DOHH2 (cell line): ENCODE measurements at regions not wholly inside any gene's neighbourhood (a gene's known extent, or its start where the extent isn't known, plus 50 kb on each side); places are given as distances from the start of the nearest gene placed in this dataset.

Experiments used
- H3F3A ChIP-seq: fragments of 200-600 bp; sonication (generic), shearing (Covaris generic); 2 replicates; pipeline ENCODE4 v1.6.0; 2016; ENCODE audit warnings: antibody characterized with exemption, mild to moderate bottlenecking; ENCODE audit not compliant: control insufficient read depth, insufficient read depth
- H3K27ac ChIP-seq: fragments of 200-600 bp; sonication (generic); 2 replicates; pipeline ENCODE4 v1.5.1; 2014; ENCODE audit warnings: low read depth, mild to moderate bottlenecking, low read length, moderate library complexity
- H3K27me3 ChIP-seq: fragments of 200-600 bp; sonication (generic); 2 replicates; pipeline ENCODE4 v1.6.1; 2014; ENCODE audit warnings: mild to moderate bottlenecking, low read length, mixed read lengths; ENCODE audit not compliant: control insufficient read depth
- H3K36me3 ChIP-seq: fragments of 200-600 bp; sonication (generic); 2 replicates; pipeline ENCODE4 v1.6.1; 2014; ENCODE audit warnings: mild to moderate bottlenecking, low read length, moderate library complexity, mixed read lengths; ENCODE audit not compliant: control insufficient read depth
- H3K4me1 ChIP-seq: fragments of 200-600 bp; sonication (generic); 2 replicates; pipeline ENCODE4 v1.6.1; 2014; ENCODE audit warnings: mild to moderate bottlenecking, low read length, mixed read lengths; ENCODE audit not compliant: control insufficient read depth
- H3K4me2 ChIP-seq: fragments of 200-600 bp; sonication (generic); 2 replicates; pipeline ENCODE4 v1.6.0; 2014; ENCODE audit warnings: mild to moderate bottlenecking, low read length, moderate library complexity
- H3K4me3 ChIP-seq: fragments of 200-600 bp; sonication (generic); 2 replicates; pipeline ENCODE4 v1.5.1; 2014; ENCODE audit warnings: mild to moderate bottlenecking, low read length, mixed read lengths
- H3K79me2 ChIP-seq: fragments of 200-600 bp; sonication (generic); 2 replicates; pipeline ENCODE4 v1.6.1; 2014; ENCODE audit warnings: mild to moderate bottlenecking, low read length, mixed read lengths; ENCODE audit not compliant: control insufficient read depth
- H3K9me2 ChIP-seq: fragments of 200-600 bp; sonication (generic); replicated peaks from 2 replicates; pipeline ENCODE4 v1.6.1; 2014; ENCODE audit warnings: mild to moderate bottlenecking, low read length, mixed read lengths; ENCODE audit not compliant: control insufficient read depth
- H3K9me3 ChIP-seq: fragments of 200-600 bp; sonication (generic); 2 replicates; pipeline ENCODE4 v1.6.1; 2014; ENCODE audit warnings: antibody characterized with exemption, low read length, mixed read lengths; ENCODE audit not compliant: control insufficient read depth, insufficient read depth
- H4K20me1 ChIP-seq: fragments of 200-600 bp; sonication (generic); 2 replicates; pipeline ENCODE4 v1.6.0; 2014; ENCODE audit warnings: low read depth, mild to moderate bottlenecking, antibody characterized with exemption, low read length, moderate library complexity; ENCODE audit not compliant: control insufficient read depth, insufficient read depth
- EZH2phosphoT487 ChIP-seq: fragments of 200-600 bp; sonication (generic); IDR thresholded peaks from 2 replicates; pipeline ENCODE4 v1.6.1; 2017; ENCODE audit warnings: borderline replicate concordance, mild to moderate bottlenecking, antibody characterized with exemption, low read length, moderate library complexity, mixed read lengths
- TF ChIP-seq, protein P1 (sequence below): fragments of 200-600 bp; sonication (generic); IDR thresholded peaks from one replicate; pipeline ENCODE4 v1.5.1; 2014; ENCODE audit warnings: antibody characterized with exemption, mild to moderate bottlenecking, low read depth, low read length; ENCODE audit not compliant: poor library complexity, severe bottlenecking

DNA sequence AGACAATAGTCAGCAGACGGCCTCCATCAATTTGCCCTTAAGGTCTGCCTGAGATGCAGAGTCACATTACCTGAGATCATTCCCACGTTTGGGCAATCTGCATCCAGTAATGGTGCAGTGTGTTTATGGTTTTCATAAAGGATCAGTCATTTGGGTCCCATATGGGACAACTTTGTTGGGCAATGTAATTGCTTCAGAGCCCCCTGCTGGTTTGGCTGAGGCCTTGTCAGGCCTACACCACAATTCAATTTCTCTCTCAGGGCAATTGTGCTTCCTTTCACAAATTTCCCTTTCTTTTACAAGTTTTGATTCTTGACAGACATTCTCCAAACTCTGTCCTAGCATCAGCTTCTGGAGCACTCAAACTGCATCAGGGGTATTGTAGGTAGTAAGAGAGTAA, 191.2 kb upstream of the SSTR1 start:
- H3K27ac ChIP-seq, result no peak overlapping the region
- H3F3A ChIP-seq, result no peaks in the 10 kb centered on the region
- no peak overlapping the region for H3K4me3 ChIP-seq
- no peaks in the 10 kb centered on the region for H3K79me2 ChIP-seq
- no peaks in the 10 kb centered on the region for H3K27me3 ChIP-seq
- H4K20me1 ChIP-seq, result no peaks in the 10 kb centered on the region
- no peak for TF ChIP-seq EZH2phosphoT487
- TF ChIP-seq, protein P1, sequence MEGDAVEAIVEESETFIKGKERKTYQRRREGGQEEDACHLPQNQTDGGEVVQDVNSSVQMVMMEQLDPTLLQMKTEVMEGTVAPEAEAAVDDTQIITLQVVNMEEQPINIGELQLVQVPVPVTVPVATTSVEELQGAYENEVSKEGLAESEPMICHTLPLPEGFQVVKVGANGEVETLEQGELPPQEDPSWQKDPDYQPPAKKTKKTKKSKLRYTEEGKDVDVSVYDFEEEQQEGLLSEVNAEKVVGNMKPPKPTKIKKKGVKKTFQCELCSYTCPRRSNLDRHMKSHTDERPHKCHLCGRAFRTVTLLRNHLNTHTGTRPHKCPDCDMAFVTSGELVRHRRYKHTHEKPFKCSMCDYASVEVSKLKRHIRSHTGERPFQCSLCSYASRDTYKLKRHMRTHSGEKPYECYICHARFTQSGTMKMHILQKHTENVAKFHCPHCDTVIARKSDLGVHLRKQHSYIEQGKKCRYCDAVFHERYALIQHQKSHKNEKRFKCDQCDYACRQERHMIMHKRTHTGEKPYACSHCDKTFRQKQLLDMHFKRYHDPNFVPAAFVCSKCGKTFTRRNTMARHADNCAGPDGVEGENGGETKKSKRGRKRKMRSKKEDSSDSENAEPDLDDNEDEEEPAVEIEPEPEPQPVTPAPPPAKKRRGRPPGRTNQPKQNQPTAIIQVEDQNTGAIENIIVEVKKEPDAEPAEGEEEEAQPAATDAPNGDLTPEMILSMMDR, result peak; percentile 59
- peaks cover 28% of the 10 kb centered on the region for H3K9me3 ChIP-seq
- H3K36me3 ChIP-seq, result no peaks in the 10 kb centered on the region
- H3K4me1 ChIP-seq, result no peaks in the 10 kb centered on the region
- no peaks in the 10 kb centered on the region for H3K9me2 ChIP-seq
- no peak overlapping the region for H3K4me2 ChIP-seq

DNA sequence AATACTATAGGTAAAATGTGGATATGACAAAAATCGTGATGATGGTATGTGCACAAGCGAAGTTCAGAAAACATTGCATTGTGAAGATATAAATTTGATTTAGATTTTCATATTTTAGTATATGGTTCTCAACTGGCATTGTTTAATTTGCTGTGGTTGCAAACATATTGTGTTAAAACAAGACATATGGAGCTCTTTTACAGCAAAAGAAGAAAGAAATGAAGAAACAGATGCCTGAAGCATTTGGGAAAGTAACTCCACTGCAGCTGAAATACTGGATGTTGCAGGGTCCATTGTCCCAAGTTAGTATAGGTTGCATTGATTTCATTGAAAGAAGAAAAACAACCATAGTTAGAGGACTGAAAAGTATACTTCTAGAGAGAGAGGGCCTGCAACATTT, 185.8 kb upstream of the SSTR1 start:
- H3F3A ChIP-seq, result no peaks in the 10 kb centered on the region
- no peak overlapping the region for H3K27ac ChIP-seq
- no peak overlapping the region for H3K4me2 ChIP-seq
- H3K9me2 ChIP-seq, result no peaks in the 10 kb centered on the region
- H3K4me1 ChIP-seq, result no peaks in the 10 kb centered on the region
- H3K27me3 ChIP-seq, result no peaks in the 10 kb centered on the region
- TF ChIP-seq EZH2phosphoT487, result no peak
- TF ChIP-seq, protein P1, result no peak
- no peak overlapping the region for H3K4me3 ChIP-seq
- peaks cover 9% of the 10 kb centered on the region; the same call in 1 of the 2 replicates for H3K9me3 ChIP-seq
- no peaks in the 10 kb centered on the region for H4K20me1 ChIP-seq
- no peaks in the 10 kb centered on the region for H3K79me2 ChIP-seq
- no peaks in the 10 kb centered on the region for H3K36me3 ChIP-seq

DNA sequence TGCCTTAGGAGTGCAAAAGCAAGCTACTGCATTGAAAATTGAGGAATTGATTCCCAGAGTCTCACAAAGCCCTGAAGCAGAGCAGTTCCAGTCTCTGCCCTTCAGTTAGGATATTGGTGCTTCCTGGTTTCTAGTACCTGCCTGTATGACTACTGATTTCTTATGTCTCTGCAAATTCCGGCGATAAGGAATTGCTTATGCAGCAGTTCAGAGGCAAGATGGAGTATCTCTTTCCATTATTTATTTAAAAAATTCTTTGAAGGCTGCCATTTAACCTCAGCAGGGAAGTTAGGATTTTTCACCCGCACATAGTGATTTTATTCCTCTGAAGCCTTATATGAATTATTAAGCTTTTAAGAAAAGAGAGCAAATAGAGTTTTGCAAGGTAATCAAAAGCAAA, 184.9 kb upstream of the SSTR1 start:
- no peak overlapping the region for H3K27ac ChIP-seq
- H3K9me2 ChIP-seq, result no peaks in the 10 kb centered on the region
- no peaks in the 10 kb centered on the region for H3F3A ChIP-seq
- no peak for TF ChIP-seq EZH2phosphoT487
- TF ChIP-seq, protein P1, result no peak
- H4K20me1 ChIP-seq, result no peaks in the 10 kb centered on the region
- H3K36me3 ChIP-seq, result no peaks in the 10 kb centered on the region
- no peak overlapping the region for H3K4me2 ChIP-seq
- H3K9me3 ChIP-seq, result peaks cover 12% of the 10 kb centered on the region; the same call in 1 of the 2 replicates
- H3K27me3 ChIP-seq, result no peaks in the 10 kb centered on the region
- H3K4me1 ChIP-seq, result no peaks in the 10 kb centered on the region
- H3K79me2 ChIP-seq, result no peaks in the 10 kb centered on the region
- no peak overlapping the region for H3K4me3 ChIP-seq

DNA sequence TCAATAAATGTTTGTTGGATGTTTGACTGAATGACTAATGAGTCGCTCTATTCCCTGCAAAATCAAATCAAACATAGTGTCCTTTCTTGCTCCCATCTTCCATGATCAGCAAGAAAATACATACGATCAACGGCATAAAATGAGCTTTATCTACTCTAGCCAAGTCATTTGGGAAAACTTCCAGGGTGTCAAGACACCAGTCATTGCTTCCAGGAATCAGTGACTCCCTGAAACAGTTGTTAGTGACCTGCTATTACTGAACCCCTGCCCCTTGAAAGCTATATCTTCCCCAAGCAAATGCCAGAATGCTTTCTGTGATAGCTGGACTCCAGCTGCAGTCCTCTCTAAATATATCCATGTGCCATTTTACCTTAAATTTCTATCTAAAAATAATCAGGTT, 169.5 kb upstream of the SSTR1 start:
- no peak for TF ChIP-seq EZH2phosphoT487
- TF ChIP-seq, protein P1, result no peak
- Histone ChIP-seq H3K9me2 (no peaks in the 10 kb centered on the region), H3K36me3 (no peaks in the 10 kb centered on the region), H3K27ac (no peak overlapping the region), H3K79me2 (no peaks in the 10 kb centered on the region), H3K4me1 (no peaks in the 10 kb centered on the region), H3K9me3 (no peaks in the 10 kb centered on the region), H3K4me3 (no peak overlapping the region), H4K20me1 (no peaks in the 10 kb centered on the region), H3K27me3 (no peaks in the 10 kb centered on the region), H3K4me2 (no peak overlapping the region), H3F3A (no peaks in the 10 kb centered on the region)
